Activated CD8-positive, alpha-beta T cell treated with anti-CD3 and anti-CD28 coated beads, Interleukin-2, amount 10 ng/mL, durations not matched to agents 7 days and 5 days (primary cell): ENCODE measurements at regions not wholly inside any gene's neighbourhood (a gene's known extent, or its start where the extent isn't known, plus 50 kb on each side); places are given as distances from the start of the nearest gene placed in this dataset.
A peak's percentile ranks its signal among the peaks of the same experiment; 100 is the strongest.

ENCODE experiments used
- ATAC-seq: fragments of 150-1000 bp; cut with Tn5 transposase; one replicate; pipeline ENCODE4 v1.10.0; 2021; ENCODE audit warnings: moderate library complexity
- CTCF ChIA-PET: fragments of 350-600 bp; sonication (Branson Sonifier 250); formaldehyde crosslinking; loops from one replicate; lab custom pipeline; 2021; ENCODE audit warnings: antibody characterized with exemption; lab: Charles Lee
- POLR2A ChIA-PET: fragments of 350-600 bp; sonication (Branson Sonifier 250); formaldehyde crosslinking; loops from one replicate; lab custom pipeline; 2021; ENCODE audit warnings: antibody characterized with exemption; lab: Charles Lee
- DNase-seq: peaks from one replicate; pipeline ENCODE4 v3.0.0-alpha.2; 2020
- H3K27ac Mint-ChIP-seq: one replicate; pipeline ENCODE4 v1.8.0; 2021; ENCODE audit warnings: mild to moderate bottlenecking, mixed read lengths
- H3K27me3 Mint-ChIP-seq: one replicate; pipeline ENCODE4 v1.8.0; 2021; ENCODE audit warnings: low read depth, mixed read lengths
- H3K36me3 Mint-ChIP-seq: one replicate; pipeline ENCODE4 v1.8.0; 2021; ENCODE audit warnings: low read depth, mixed read lengths
- H3K4me1 Mint-ChIP-seq: one replicate; pipeline ENCODE4 v1.8.0; 2021; ENCODE audit warnings: low read depth, mixed read lengths
- H3K4me3 Mint-ChIP-seq: one replicate; pipeline ENCODE4 v1.8.0; 2021; ENCODE audit warnings: mild to moderate bottlenecking, mixed read lengths
- H3K9me3 Mint-ChIP-seq: one replicate; pipeline ENCODE4 v1.8.0; 2022; ENCODE audit warnings: mixed read lengths; ENCODE audit not compliant: insufficient read depth

GRCh38 chr4:144310535-144310934 lies 170.0 kb upstream of the GYPA start:
- DNase-seq (no peak), ATAC-seq (no peak)
- no peaks in the 10 kb centered on the region for H3K27me3 Mint-ChIP-seq
- no peak overlapping the region for H3K4me3 Mint-ChIP-seq
- peaks cover 10% of the 10 kb centered on the region for H3K9me3 Mint-ChIP-seq
- no peaks in the 10 kb centered on the region for H3K4me1 Mint-ChIP-seq
- ChIA-PET POLR2A (no interaction called here), CTCF (no interaction called here)
- no peak overlapping the region for H3K27ac Mint-ChIP-seq
- H3K36me3 Mint-ChIP-seq = peaks cover 1% of the 10 kb centered on the region

DNA sequence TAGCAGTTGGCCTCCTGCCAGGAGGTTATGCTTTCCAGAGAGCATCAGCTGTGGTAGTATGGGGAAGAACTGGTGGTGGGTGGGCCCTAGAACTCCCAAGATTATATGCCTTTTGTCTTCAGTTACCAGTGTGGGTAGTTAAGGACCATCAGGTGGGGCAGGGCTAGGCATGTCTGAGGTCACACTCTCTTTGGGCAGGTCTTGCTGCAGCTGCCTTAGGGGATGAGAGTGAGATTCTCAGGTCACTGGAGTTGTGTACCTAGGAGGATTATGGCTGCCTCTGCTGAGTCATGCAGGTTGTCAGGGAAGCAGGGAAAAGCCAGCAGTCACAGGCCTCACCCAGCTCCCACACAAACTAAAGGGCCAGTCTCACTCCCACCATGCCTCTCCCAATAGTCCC lies 172.9 kb upstream of the GYPA start:
- ChIA-PET POLR2A (no interaction called here), CTCF (no interaction called here)
- H3K4me1 Mint-ChIP-seq = no peaks in the 10 kb centered on the region
- H3K36me3 Mint-ChIP-seq = peaks cover 1% of the 10 kb centered on the region
- H3K4me3 Mint-ChIP-seq = no peak overlapping the region
- H3K9me3 Mint-ChIP-seq = peaks cover 16% of the 10 kb centered on the region
- no peak for DNase-seq
- no peak for ATAC-seq
- no peaks in the 10 kb centered on the region for H3K27me3 Mint-ChIP-seq
- H3K27ac Mint-ChIP-seq = no peak overlapping the region

DNA sequence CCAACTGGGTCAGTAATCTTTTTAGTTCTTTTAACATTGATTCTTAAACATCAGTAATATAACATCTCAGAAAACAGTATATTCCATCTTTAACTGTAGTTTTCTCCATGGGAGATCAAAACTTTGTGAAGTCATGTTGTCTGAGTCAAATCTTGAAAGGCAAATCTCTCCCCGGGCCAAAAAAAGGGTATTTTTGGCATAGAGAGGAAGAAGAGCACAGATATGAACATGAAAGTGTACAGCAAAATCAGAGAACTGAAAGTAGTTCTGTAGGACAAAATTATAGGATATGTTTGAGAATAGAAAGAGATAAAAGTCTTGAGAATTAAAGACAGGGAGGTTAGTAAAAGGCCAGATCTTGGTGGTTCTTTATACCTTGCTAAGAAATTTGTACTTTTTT lies 176.4 kb upstream of the GYPA start:
- H3K36me3 Mint-ChIP-seq = peaks cover 1% of the 10 kb centered on the region
- CTCF ChIA-PET = no interaction called here
- H3K4me1 Mint-ChIP-seq = no peaks in the 10 kb centered on the region
- H3K27ac Mint-ChIP-seq = no peak overlapping the region
- H3K27me3 Mint-ChIP-seq = no peaks in the 10 kb centered on the region
- POLR2A ChIA-PET = no interaction called here
- H3K4me3 Mint-ChIP-seq = no peak overlapping the region
- ATAC-seq (no peak), DNase-seq (no peak)
- peaks cover 16% of the 10 kb centered on the region for H3K9me3 Mint-ChIP-seq

GRCh38 chr4:144318797-144319196 lies 178.3 kb upstream of the GYPA start:
- Mint-ChIP-seq H3K4me3 (no peak overlapping the region), H3K36me3 (peaks cover 1% of the 10 kb centered on the region), H3K27ac (no peak overlapping the region), H3K9me3 (peaks cover 16% of the 10 kb centered on the region), H3K4me1 (no peaks in the 10 kb centered on the region), H3K27me3 (no peaks in the 10 kb centered on the region)
- ChIA-PET CTCF (no interaction called here), POLR2A (no interaction called here)
- DNase-seq = no peak
- no peak for ATAC-seq

- ChIA-PET CTCF (no interaction called here), POLR2A (no interaction called here)
- Mint-ChIP-seq H3K4me3 (no peak overlapping the region), H3K9me3 (no peaks in the 10 kb centered on the region), H3K27me3 (peaks cover 3% of the 10 kb centered on the region), H3K27ac (no peak overlapping the region), H3K36me3 (no peaks in the 10 kb centered on the region), H3K4me1 (peaks cover 16% of the 10 kb centered on the region)
- no peak for DNase-seq
- no peak for ATAC-seq
Observed at GRCh38 chr4:144336633-144337032, 196.1 kb upstream of the GYPA start.

DNA sequence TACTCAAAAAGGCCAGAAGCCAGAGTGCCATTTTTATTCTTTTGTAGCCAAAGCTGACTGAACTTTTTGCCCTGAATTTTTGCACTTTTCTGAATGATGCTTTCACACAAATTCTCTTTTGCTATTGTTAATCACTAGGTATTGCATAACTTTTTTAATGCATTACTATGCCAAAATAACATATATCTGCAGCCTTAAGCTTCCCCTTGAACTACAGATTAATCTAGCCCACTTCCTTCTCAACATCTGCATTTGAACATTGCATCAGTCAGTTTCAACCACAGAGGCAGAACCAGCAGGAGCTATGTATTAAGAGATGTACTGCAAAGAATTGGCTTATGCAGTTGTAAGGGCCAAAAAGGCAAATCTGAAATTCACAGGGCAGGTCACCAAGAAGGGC lies 197.6 kb upstream of the GYPA start:
- Mint-ChIP-seq H3K9me3 (no peaks in the 10 kb centered on the region), H3K4me3 (no peak overlapping the region), H3K27ac (peak overlapping the region; percentile 48), H3K4me1 (peaks cover 16% of the 10 kb centered on the region), H3K27me3 (no peaks in the 10 kb centered on the region), H3K36me3 (no peaks in the 10 kb centered on the region)
- ChIA-PET CTCF (no interaction called here), POLR2A (no interaction called here)
- DNase-seq = peak; percentile 22
- no peak for ATAC-seq

DNA sequence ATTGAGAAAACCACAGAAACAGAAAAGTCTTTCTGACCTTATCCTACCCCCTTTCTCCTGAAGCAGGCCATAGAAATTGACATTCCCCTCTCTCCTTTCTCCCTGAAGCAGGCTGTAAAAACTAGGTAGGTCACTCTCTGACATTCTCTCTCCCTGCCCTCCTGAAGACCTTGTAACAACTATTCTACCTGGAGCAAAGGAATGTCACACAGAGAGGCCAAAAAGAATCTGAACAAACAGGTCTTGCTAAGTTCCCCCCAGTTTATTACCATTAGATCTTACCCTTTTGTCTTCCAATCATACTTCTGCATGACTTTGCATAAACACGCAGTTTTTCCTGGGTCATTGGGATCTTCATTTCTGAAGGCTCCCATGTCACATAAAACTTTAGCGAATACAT lies 198.3 kb upstream of the GYPA start:
- Mint-ChIP-seq H3K27me3 (no peaks in the 10 kb centered on the region), H3K36me3 (no peaks in the 10 kb centered on the region), H3K27ac (no peak overlapping the region), H3K9me3 (no peaks in the 10 kb centered on the region), H3K4me1 (peaks cover 16% of the 10 kb centered on the region), H3K4me3 (no peak overlapping the region)
- CTCF ChIA-PET = no interaction called here
- no peak for ATAC-seq
- no peak for DNase-seq
- POLR2A ChIA-PET = no interaction called here

GRCh38 chr4:144340931-144341330 lies 200.4 kb upstream of the GYPA start:
- H3K4me3 Mint-ChIP-seq = no peak overlapping the region
- DNase-seq = no peak
- CTCF ChIA-PET = no interaction called here
- POLR2A ChIA-PET = no interaction called here
- H3K27ac Mint-ChIP-seq = no peak overlapping the region
- peaks cover 16% of the 10 kb centered on the region for H3K4me1 Mint-ChIP-seq
- ATAC-seq = no peak
- H3K36me3 Mint-ChIP-seq = no peaks in the 10 kb centered on the region
- no peaks in the 10 kb centered on the region for H3K9me3 Mint-ChIP-seq
- H3K27me3 Mint-ChIP-seq = no peaks in the 10 kb centered on the region

DNA sequence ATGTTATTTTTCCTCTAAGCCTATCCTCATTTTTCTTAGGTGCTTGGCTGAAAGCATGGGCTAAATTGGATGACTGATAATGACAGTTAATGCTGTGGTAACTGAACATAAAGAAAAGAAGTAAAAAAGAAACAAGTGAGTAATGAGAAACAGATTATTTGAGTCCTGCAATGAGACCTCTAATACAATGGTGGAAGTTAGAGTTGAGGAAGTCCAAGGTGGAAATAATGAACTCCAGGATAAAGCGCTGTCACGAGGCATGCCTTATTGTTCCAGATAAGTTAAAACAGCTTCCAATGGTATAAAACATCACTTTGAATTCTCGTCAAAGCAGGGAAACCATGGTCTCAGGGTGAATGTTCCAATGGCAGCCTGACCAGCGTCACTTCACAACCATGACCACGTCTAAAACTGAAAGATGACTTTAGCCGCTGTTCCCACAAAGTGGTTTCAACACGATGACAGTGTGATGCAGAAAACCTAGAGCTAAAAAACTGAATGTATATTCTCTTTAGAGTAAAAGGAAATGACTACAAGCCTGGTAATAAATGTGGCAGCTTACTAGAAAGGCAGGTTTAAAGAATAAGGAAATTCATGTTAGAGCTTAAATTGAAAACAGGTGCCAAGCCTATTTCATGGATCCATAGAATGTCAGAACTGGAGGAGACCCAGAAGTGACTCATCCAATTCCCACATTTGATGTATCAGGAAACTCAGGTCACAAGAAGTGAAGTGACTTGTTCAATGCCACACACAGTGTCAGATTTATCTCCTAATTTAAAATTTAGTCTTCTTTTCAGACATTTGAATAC lies 202.6 kb upstream of the GYPA start:
- Mint-ChIP-seq H3K9me3 (no peaks in the 10 kb centered on the region), H3K27ac (no peak overlapping the region), H3K27me3 (no peaks in the 10 kb centered on the region), H3K36me3 (no peaks in the 10 kb centered on the region), H3K4me1 (peaks cover 9% of the 10 kb centered on the region), H3K4me3 (no peak overlapping the region)
- no peak for DNase-seq
- no peak for ATAC-seq
- ChIA-PET CTCF (no interaction called here), POLR2A (no interaction called here)

- H3K4me1 Mint-ChIP-seq = no peaks in the 10 kb centered on the region
- ChIA-PET CTCF (no interaction called here), POLR2A (interaction anchor here (0.6 kb wide), 1 partner anchor 1081 kb away, joined by 3 read pairs; no protein-coding TSS in a partner anchor)
- no peaks in the 10 kb centered on the region for H3K9me3 Mint-ChIP-seq
- H3K4me3 Mint-ChIP-seq = no peak overlapping the region
- no peaks in the 10 kb centered on the region for H3K36me3 Mint-ChIP-seq
- no peak overlapping the region for H3K27ac Mint-ChIP-seq
- H3K27me3 Mint-ChIP-seq = no peaks in the 10 kb centered on the region
- ATAC-seq (no peak), DNase-seq (no peak)
Observed at GRCh38 chr4:144347121-144347520, 206.6 kb upstream of the GYPA start.

GRCh38 chr4:144350706-144351105 lies 210.2 kb upstream of the GYPA start:
- H3K4me1 Mint-ChIP-seq = no peaks in the 10 kb centered on the region
- DNase-seq (no peak), ATAC-seq (no peak)
- peaks cover 10% of the 10 kb centered on the region for H3K27me3 Mint-ChIP-seq
- H3K36me3 Mint-ChIP-seq = no peaks in the 10 kb centered on the region
- H3K27ac Mint-ChIP-seq = no peak overlapping the region
- no peak overlapping the region for H3K4me3 Mint-ChIP-seq
- POLR2A ChIA-PET = no interaction called here
- CTCF ChIA-PET = no interaction called here
- no peaks in the 10 kb centered on the region for H3K9me3 Mint-ChIP-seq

DNA sequence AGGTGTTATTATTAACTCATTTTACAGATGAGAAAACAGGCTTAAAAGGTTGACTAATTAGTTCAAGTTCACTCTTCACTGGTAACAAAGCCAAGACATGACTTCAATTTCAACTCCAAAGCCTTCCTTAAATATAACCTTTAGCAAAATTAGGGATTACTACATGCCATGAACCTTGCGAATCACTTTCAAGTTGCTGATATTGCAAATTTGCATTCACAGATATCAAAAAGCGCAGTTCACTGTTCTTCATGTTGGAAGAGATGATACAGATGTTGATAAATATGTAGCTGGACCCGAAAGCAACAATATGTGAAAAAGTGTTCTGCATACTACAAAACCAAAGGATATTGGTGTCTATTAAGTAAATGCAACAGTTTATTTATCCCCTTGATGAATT lies 210.8 kb upstream of the GYPA start:
- ATAC-seq (no peak), DNase-seq (no peak)
- peaks cover 13% of the 10 kb centered on the region for H3K27me3 Mint-ChIP-seq
- H3K36me3 Mint-ChIP-seq = no peaks in the 10 kb centered on the region
- no peak overlapping the region for H3K4me3 Mint-ChIP-seq
- ChIA-PET POLR2A (no interaction called here), CTCF (no interaction called here)
- H3K4me1 Mint-ChIP-seq = peaks cover 6% of the 10 kb centered on the region
- H3K27ac Mint-ChIP-seq = no peak overlapping the region
- H3K9me3 Mint-ChIP-seq = no peaks in the 10 kb centered on the region

DNA sequence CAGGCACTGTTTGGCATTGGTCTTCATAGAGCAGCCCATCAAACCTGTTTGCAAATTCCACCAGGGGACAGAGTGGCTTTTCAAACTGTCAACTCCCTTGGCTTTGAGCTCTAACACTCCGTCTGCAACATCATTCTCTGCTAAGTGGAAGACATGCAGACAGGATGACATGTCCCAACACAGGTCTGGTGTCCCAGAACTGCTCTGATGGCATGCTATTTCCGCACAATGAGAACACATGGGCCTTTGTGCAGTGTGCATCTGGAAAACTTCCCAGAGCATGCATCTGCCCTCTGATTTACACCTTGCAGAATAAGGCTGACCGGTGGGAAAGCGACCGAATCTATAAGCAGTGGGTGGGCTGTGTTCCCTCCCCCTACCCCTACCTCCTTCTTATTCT lies 212.8 kb upstream of the GYPA start:
- Mint-ChIP-seq H3K27ac (no peak overlapping the region), H3K4me3 (no peak overlapping the region), H3K36me3 (no peaks in the 10 kb centered on the region), H3K9me3 (no peaks in the 10 kb centered on the region), H3K27me3 (peaks cover 17% of the 10 kb centered on the region), H3K4me1 (peaks cover 7% of the 10 kb centered on the region)
- CTCF ChIA-PET = no interaction called here
- DNase-seq (no peak), ATAC-seq (no peak)
- POLR2A ChIA-PET = no interaction called here
